Fibroblast of peridontal ligament (primary cell): ENCODE measurements at regions not wholly inside any gene's neighbourhood (a gene's known extent, or its start where the extent isn't known, plus 50 kb on each side); places are given as distances from the start of the nearest gene placed in this dataset.

Experiments used
- DNase-seq: peaks from one replicate; pipeline ENCODE4 v3.0.0-alpha.2; 2010; ENCODE audit errors: extremely low read depth

DNA sequence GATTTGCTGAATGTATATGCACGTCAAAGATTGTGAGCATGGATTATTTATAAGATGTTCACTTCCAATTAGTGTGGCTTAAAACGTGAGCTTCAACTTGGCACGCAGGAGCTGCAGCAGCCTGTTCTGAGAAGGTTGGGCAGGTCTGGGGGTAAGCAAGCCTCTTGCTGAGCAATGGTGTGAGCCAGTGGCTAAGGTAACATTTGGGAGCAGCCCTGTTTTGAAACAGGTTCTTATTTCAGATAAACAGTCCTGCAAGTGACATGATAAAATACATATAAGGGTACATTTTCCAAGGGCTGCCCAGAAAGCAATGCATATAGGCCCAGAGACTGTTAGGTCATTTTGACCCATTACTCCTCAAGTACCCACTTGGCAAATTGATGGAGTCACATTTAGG lies 415.3 kb downstream of the ZNF521 start:
- no peak for DNase-seq

DNA sequence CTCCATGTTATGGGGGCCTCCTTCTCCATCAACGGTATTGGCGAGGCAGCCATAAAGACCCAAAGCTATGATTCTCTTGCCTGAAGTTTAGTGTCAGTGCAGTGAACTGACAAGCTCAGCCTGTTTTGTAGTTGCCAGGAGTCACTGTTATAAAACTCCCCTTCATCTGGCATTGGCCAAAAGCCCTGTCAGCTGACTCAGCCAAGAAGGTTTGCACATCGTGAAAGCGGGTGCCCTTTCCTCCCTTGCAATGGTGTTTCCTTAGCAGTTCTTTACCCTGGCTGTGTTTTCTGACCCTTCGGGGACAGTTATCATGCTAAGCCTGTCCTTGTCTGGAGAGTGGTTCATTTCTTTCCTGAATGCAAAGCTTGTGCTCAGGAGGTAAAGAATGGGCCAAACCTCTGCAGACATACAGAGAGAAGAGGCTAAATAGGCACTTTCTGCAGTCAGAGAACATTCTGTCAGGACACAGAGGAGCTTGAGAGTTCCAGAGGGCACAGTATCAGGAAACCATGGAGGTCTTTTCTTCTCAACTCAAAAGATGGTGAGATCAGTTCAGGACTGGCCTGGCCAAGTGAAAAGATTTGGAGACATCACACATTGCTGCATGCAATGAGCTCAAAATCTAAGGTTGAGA lies 414.2 kb downstream of the ZNF521 start:
- no peak for DNase-seq

DNA sequence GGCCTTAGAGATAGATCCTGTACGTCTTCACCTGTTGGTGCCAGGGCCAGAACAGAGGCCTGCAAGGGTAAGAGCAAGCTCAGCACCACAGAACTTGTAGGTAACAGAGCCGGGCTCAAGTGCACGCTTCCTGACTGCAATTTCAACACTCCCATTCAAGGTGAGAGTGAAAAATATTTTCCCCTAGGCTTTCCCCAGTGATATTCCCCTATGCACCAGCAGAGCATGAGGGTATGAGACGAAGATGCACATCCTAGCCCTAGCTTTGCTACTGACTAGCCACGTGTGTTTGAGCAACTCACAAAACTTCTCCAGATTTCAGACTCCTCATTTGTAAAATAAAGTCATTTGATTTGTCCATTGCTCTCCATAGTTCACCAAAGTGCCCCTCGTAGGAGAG lies 411.6 kb downstream of the ZNF521 start:
- no peak for DNase-seq

DNA sequence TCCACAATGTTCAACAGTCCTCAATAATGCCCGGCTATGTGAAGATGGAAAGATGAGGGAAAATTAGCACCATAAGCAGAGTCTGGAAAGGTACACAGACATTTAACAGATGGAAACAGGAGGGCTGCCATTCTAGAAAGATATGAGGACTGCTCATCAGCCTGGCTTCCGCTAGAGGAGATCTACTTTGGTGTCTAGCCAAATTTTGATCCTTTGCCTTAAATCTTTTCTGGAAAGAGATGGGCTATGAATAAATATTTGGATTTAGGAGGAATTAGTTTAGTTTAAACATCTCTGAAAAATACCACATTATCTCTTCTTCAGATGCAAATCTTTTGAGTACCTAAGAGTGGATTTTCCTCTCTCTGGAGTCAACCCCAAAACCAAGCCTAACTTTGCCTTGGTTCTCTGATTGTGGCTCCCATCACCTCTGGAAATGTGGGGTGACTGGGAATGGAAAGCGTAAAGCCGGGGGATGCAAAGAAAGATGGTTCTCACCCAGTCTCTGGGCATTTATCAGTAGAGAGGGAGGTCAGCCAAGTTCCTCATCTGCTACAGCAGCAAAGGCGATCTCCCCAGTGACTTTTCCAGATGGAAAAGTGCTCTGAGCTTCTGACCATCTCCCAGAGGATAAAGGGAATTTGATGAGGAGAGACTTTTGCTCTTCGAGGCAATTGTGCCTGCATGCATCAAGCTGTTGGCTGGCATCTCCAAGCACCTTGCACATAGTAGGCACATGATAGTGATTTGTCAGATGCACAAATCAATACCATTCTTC lies 410.6 kb downstream of the ZNF521 start:
- no peak for DNase-seq

DNA sequence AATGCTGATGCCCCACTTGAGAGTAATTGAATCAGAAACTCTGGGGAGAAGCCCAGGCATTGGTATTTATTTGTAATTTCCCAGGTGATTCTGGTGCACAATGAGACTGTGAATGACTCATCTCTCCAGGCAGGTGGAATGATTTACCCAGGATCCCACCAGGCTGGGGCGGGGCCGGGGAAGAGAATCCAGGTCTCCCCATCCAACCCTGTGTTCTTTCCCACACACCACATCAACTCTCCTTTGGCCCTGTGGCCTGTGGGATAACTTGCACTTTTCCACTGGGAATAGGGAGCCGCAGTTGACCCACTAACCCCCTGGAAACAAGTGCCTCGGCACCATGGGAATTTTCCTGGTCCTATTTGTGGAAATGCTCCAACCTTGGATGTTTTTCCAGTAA lies 409.8 kb downstream of the ZNF521 start:
- DNase-seq: no peak

DNA sequence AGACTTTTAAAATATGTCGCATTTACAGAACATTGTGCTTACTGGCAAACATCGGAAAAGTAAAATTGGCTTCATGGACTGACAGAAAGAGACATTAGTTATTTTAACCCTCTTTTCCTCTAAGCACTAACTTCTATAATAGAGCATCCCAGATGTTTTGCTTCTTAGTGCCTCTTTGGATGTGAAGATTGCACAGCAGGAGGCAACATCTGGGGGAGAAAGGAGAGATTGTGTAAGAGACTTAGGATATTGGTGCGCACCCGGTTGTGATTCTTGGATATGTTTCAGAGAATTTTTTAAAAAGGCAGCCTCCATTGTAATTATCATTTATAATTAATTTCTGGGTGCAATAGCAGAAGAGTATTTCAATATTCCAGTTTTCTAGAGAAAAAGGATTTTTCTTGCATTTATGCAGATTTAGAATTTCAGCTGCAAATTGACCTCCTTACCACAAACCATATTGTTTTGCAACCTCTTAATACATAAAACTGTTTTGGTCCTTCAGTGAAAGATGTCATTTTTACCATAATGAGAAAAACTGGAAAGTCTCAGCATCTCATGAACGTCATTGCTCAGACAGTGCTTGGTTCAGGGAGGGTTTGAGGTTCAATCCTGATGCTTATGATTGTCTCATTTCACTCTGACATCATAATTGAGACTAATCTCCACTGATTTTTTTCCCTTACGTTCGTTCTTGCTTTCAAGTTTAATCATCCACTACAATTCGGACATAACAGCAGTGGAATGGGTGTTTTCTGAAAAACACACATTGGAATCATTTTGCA lies 404.3 kb downstream of the ZNF521 start:
- DNase-seq: peak; percentile 7

DNA sequence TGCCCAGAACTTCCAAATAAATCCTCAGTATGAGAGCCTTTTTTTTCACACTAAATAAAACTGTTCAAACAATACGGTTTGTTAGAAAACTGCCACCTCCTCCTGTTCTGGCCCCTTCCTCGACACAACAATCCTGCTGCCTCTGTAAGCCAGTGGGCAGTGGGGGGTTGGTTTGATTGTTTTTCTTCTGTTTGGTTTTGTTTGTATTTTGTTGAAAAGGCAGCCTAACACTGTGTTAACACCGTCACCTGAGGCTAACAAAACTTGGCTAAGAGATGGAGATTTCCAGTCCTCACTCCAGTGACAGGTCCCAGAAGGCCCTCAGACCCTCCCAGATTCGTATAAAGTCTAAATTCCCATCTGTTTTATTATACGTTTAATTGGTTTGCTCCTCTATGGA lies 402.1 kb downstream of the ZNF521 start:
- DNase-seq: no peak

DNA sequence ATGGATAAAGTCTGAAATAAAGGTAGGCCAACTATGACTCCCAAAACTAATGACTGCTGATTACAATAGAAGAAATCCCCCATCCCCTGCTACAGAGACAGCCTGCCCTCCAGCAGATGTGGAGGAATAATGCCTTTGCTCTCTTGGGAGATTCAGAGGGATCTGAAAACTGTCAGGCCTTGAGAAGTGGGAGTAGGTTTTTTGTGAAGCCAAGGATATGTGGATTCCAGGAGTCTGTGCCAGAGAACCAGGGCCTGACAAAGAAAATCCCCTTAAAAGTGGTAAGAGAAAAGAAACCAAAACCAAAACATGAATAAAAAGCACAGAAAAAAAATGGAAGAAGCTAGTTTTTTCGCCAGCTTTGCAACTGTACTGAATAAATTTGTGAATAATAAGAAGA lies 397.6 kb downstream of the ZNF521 start:
- DNase-seq: peak; percentile 9

DNA sequence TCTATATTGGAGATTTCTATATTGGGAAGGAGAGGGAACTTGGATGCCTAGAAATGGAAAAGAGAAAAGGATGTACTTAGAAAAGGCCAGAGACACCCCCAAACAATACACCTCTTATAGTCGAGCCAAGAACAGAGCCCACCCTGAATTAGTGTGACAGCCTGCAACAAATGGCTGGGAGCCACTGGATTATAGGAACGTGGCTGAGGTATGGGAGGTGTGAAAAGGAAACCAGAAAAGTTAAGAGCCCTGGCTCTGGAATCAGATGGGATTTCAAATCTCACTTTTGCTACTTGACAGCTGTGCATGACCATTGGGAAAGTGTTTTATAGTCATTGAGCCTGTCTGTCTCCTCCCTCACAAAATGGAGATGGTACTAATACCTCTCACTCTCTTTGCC lies 394.0 kb downstream of the ZNF521 start:
- DNase-seq: no peak

DNA sequence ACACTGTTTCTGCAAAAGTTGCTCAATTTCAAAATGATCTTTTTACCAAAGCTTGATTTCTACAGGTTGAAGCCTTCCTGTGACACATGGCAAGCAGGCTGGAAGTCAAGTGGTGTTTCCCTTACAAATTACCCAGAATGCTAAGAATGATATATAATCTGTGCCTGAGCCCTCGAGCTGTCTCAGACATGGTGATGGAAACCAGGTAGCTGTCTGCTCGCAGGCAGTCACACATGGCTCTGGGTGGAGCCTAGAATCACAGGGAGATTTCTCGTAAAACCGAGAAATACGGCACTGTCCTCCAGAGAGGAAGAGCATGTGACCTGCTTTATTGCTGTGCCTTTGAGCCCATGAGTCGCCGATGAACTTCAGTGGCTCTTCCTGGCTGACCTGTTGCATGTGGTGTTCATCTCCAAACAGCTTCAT lies 392.9 kb downstream of the ZNF521 start:
- DNase-seq: no peak

DNA sequence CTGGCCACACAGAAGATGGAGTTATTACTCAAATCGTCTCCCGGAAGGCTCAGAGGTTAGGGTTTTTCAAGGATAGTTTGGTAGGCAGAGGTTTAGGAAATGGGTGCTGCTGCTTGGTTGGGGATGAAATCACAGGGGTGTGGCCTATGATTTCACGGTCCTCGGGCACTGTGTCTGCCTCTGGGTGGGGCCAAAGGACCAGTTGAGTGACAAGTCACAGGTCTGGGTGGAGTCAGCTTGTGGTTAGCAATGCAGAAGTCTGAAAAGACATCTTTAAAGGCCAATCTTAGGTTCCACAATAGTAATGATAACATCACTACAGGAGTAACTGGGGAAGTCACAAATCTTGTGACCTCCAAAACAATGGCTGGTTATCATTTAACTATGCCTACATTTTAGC lies 387.8 kb downstream of the ZNF521 start:
- DNase-seq: no peak

DNA sequence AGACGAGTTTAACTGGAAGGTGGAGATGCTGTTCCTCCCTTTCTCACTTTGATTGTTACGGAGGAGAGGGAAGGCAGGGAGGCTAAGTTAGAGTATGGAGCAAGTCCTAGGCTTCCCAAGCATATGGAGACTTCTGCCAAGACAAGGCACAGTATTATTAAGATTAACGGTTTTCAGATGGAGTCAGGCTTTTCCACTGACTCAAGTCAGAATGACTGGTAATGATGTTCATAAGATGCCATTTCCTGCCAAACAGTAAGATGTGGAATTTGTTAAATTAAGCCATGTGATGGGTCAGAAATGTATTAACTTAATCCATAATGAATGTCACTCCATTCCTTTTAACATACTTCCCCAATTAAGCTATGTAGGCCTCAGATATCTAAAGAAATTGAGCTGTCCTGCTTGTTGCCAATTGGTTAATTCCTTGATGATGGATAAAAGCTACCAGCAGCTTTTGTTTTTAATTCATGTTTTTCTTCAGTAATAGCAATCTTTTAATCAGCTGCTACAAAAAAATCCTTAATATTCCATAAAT lies 383.7 kb downstream of the ZNF521 start:
- DNase-seq: peak; percentile 56

DNA sequence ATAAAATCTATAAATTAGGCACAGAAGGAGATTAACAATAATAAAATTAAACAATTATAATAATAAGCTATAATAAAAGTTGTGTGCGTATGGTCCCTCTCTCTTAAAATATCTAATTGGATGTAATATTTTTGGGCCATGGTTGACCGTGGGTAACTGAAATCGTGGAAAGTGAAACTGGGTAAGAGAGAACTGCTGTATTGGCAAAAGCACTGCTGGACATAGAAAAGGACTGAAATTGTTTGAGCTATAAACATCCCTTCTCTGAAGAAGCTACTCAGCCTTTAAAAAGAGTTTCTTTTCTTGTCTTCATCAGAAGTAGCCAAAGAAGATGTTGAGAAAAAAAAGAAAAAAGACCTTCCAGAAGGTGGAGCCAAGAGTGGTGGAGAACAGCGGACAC lies 379.4 kb downstream of the ZNF521 start:
- DNase-seq: no peak

DNA sequence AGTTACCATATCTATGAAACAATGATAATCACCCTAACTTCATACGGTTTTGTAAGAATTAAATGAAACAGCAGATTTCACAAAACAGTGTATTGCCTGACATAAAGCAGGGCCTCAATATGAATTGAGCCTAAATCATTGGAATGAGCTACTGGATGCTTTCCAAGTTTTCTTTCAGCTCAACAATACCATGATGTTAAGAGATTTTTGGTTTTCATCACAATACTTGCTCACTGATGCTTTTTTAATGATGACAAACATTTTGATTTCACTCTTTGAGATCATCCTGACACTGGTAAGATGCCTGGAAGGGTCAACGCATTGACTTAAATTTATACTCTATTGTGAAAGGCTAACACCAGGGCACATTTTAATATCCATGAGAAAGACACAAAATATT lies 377.5 kb downstream of the ZNF521 start:
- DNase-seq: no peak

DNA sequence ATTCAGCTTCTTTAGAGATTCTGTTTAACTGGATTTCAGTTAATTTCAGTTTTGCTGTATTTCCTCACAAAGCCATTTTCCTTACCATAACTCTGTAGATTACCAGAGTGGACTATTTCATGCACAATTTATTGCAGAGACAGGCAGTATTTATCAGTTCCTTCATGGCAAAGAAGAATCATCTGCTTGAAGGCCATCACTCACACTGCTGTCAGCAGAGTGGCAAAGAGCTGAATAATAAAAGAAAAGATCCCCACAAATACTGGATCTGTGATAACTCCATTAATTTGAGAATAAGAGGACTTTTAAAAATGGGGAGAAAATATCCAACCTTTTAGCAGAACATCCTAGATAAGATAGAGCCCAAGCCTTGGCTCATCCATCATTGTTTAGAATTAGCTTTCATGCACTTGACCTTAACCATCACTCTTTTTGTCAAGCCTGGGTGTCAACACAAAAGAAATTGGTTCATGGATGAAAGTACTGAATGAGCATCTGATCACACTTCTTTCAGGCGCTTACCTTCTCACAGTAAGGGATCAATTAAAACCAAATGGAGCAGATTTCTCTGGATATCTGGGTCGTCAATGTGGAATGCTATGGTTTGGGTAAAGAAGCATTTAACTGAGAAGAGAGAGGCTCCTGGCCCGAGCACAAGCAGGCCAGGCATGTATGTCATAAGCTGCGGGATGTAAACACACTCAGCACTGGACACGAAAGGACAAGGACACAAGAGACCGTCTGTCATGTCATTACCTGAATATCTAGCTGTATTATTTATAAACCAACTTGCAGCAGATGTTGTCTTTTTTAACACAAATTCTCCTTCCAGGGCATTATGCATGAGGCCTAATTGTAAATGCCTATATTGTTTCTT lies 376.2 kb downstream of the ZNF521 start:
- DNase-seq: no peak

DNA sequence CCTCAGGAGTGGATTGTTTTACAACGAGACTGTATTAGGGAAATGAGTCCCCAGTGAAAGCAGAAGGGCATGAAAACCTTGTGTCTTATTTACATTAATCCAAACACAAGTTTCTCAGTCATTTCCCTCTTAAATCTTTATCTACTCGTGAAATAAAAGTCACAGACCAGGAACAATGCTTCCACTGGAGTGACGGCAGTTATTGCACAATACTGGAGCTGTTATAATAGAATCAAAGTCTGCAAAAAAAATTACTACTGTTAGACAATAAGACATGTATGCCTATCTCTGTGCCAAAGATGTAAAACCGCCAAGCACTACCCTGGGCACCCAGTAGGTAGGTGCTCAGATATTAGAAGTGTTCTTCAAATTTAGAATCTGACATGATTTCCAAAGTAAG lies 375.5 kb downstream of the ZNF521 start:
- DNase-seq: no peak

DNA sequence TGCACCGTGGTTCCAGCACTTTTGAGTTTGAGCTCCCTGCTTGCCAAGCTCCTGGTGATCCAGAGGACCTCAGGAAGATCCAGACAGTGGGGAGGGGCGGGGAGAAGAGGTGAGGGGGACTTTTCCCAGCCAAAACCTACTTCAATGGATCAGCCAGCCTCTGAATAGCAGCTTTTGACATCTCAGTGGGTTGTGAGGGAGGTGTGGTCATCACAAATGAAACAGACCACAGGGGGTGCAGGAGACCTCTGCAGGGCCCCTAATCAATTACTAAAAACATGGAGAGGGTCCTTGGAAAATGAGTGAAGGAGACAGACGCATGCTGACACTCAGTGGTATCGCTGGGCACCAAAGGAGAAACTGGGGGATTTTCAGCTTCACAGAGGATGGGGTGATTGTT lies 372.7 kb downstream of the ZNF521 start:
- DNase-seq: no peak

DNA sequence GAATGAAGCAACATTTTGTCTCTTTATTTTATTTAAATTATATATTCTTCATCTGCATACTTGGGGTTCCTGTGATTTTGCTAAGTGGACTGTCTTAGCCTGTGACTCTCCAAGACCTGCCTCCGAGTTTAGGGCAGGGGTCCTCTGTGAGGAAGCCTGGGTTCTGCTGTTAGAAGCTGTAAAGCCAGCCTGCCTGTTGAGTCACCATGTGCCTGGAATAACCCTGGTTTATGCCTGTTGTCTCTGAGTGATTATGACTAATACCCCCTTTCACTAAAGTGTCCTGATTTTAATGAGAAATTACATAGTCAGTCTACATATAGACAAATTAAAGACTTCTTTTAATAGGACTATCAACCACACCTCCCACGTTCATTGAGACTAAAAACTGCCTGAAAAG lies 369.1 kb downstream of the ZNF521 start:
- no peak for DNase-seq

DNA sequence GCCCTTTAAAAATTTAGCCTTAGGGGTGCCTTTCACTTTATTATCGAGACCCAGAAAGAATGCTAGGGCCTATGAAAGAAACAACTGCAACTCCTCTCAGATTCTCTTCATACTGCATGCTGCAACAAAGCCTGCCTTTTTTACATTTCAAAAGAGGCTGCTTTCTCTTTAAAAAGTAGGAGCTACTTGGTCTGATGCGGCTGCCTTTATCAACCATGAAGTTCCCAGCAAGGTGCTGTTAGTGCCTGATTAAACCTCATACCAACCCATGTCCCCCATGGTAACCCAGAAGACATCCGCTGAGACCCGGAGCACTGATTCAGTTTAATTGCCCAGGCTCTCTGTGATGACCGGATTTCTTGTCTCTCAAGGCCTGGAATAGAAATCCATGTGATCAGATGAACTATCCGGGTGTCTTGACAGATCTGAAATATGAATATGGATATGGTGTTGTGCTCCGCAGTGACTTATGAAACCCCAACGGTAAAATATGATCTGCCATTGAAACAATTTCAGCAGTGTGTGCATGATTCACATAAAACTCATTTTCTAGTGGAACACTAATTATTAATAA lies 368.3 kb downstream of the ZNF521 start:
- no peak for DNase-seq

DNA sequence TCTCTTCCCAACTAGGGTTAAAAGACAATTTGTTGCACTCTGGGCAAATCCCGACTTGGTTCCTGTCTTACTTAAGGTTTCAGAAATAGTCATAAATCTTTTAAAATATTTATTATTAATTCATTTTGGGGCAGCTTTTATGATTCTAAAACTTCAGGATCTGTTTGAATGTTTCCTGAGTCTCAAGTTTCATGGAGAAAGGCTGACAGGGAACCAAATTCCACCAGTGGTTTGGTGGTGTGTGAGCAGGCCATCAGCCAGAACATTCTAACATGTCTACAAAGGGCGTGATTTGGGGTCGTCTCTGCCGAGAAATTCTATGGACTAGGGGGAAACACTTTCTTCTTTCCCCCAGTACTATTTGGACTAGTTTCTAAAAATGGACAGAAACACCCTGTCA lies 366.4 kb downstream of the ZNF521 start:
- peak; percentile 36 for DNase-seq

DNA sequence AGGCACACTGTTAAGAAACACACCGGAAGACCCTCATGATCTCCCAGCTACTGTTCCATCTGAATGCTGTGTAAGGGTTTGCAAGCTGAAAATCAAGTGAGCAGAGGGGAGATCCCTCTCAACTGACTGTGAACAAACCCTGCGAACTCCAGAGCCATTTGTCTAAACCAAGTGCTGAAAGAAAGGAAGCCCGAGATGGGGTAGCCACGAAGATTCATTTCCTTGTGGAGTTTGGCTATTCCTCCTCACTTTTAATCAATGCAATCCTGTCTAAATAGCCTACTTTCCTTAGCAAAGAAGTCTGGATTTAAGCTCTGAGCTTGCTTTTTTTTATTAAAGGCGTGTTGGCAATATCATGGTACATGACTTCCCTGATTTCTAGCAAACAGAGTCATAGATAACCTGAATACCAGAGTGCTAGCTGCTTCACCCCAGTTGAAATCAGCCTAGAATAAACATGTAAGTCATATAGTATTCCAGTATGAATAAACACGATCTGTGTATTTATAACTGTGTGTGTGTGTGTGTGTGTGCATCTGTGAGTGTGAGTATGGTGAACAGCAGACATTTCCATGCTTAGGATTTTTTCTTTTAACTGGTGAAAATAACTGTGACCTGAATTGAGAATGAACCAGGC lies 365.2 kb downstream of the ZNF521 start:
- DNase-seq: no peak
